LNCaP clone FGC (cell line): ENCODE measurements at regions not wholly inside any gene's neighbourhood (a gene's known extent, or its start where the extent isn't known, plus 50 kb on each side); places are given as distances from the start of the nearest gene placed in this dataset.

Source experiments
- DNase-seq: peaks from one replicate; pipeline ENCODE4 v3.0.0-alpha.2; 2011; ENCODE audit warnings: low read depth
- H3K4me3 ChIP-seq: 2 replicates; pipeline ENCODE4 v1.5.1; 2011; ENCODE audit warnings: mild to moderate bottlenecking, low read depth, low read length, control low read depth
- CTCF ChIP-seq: IDR thresholded peaks from 2 replicates; pipeline ENCODE4 v1.5.1; 2012; ENCODE audit warnings: mild to moderate bottlenecking; ENCODE audit not compliant: control insufficient read depth, insufficient read depth; ENCODE audit errors: extremely low read depth

GRCh38 chr6:165949324-165949723 is 218.3 kb downstream of the TBXT start:
- no peak for TF ChIP-seq CTCF
- no peak overlapping the region for H3K4me3 ChIP-seq
- DNase-seq, result no peak

DNA sequence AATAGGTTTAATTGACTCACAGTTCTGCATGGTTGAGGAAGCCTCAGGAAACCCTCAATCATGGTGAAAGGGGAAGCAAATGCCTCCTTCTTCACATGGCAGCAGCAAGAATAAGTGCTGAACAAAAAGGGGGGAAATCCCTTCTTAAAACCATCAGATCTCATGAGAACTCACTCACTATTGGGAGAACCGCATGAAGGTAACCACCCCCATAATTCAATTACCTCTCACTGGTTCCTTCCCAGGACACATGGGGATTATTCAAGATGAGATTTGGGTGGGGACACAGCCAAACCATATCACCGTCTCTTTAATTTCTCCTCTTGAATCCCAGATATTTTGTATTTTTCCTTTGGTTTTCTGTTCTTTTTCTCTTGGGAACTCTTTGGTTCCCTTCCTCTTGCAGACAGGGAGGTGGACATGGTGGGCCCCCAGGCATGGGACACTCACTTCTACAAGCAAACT is 223.6 kb downstream of the TBXT start:
- no peak for TF ChIP-seq CTCF
- no peak for DNase-seq
- H3K4me3 ChIP-seq, result no peak overlapping the region

DNA sequence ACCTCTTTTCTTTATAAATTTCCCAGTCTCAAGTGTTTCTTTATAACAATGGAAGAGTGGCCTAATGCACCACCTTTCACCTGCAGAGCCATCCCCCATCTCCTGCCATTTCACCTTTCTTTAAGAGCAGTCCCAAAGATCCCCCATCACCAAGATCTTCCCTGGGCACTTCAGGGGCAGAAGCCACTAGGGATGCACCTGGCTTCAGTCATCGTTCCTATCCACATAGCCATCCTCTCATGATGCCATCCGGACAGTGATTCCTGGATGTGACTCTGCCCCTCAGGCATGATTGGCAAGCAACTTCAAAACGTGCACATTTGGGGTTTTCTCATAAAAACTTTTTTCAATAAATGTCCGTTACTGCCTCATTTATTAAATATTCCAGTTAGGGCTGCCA is 225.9 kb downstream of the TBXT start:
- no peak for DNase-seq
- no peak overlapping the region for H3K4me3 ChIP-seq
- no peak for TF ChIP-seq CTCF

DNA sequence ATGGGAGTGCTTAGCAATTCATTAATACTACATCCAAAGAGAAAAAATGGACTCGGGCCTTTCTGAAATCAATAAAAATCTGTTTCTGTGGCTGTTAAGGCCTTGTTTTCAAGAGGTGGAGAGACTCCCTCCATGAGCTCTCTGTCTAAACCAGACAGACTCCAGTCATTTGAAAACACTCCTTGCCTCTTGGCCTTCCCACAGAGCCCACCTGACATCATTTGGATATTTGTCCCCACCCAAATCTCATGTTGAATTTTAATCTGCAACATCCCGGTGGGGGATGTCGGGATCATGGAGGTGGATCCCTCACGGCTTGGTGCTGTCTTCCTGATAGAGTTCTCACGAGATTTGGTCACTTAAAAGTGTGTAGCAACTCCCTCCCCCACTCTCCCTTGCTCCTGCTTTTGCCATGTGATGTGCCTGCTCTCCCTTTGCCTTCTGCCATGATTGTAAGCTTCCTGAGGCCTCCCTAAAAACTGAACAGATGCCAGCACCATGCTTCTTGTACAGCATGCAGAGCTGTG is 226.3 kb downstream of the TBXT start:
- DNase-seq, result no peak
- TF ChIP-seq CTCF, result no peak

GRCh38 chr6:165940366-165940765 is 227.3 kb downstream of the TBXT start:
- no peak for TF ChIP-seq CTCF
- H3K4me3 ChIP-seq, result no peak overlapping the region
- no peak for DNase-seq

More for the DNA sequence above, 226.3 kb downstream of the TBXT start:
- no peak overlapping the region for H3K4me3 ChIP-seq

- no peak for TF ChIP-seq CTCF
- DNase-seq, result peak; percentile 19
Measured at GRCh38 chr6:165939601-165940290, 227.9 kb downstream of the TBXT start.

GRCh38 chr6:165939047-165939446 is 228.6 kb downstream of the TBXT start:
- no peak overlapping the region for H3K4me3 ChIP-seq
- TF ChIP-seq CTCF, result no peak
- no peak for DNase-seq

More at GRCh38 chr6:165939601-165940290, 227.9 kb downstream of the TBXT start:
- H3K4me3 ChIP-seq, result no peak overlapping the region
